OCI-LY7 (cell line): ENCODE measurements at regions not wholly inside any gene's neighbourhood (a gene's known extent, or its start where the extent isn't known, plus 50 kb on each side); places are given as distances from the start of the nearest gene placed in this dataset.

ENCODE experiments used
- EZH2phosphoT487 ChIP-seq: fragments of 200-600 bp; sonication (generic); IDR thresholded peaks from 2 replicates; pipeline ENCODE4 v1.6.1; 2018; ENCODE audit warnings: low read depth, borderline replicate concordance, mild to moderate bottlenecking, mixed run types, antibody characterized with exemption, low read length, moderate library complexity, mixed read lengths
- TF ChIP-seq, protein P1 (sequence below): fragments of 200-600 bp; sonication (generic); conservative IDR thresholded peaks from 2 replicates; pipeline ENCODE4 v1.5.1; 2014; ENCODE audit warnings: mild to moderate bottlenecking, antibody characterized with exemption, low read length, moderate library complexity, mixed read lengths

DNA sequence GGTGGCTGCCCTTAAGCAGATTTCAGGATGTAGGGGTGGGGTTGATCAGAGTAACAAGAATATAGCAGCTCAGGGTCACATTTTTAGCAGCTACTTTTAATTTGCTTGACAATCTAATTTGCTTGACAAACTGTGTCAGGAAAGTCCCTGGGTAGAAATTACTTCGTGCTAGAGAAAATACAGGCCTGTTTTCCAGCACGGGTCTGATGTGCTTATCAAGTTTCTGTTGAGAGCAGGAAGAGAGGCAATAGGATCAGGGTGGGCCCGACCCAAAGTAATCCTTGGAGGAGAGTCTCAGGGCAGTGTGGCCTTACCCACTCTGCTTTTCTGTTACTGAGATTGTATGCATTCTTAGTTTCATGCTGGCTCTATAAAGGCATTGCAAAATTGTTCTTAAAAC lies 221.5 kb downstream of the TSN start:
- TF ChIP-seq, protein P1, sequence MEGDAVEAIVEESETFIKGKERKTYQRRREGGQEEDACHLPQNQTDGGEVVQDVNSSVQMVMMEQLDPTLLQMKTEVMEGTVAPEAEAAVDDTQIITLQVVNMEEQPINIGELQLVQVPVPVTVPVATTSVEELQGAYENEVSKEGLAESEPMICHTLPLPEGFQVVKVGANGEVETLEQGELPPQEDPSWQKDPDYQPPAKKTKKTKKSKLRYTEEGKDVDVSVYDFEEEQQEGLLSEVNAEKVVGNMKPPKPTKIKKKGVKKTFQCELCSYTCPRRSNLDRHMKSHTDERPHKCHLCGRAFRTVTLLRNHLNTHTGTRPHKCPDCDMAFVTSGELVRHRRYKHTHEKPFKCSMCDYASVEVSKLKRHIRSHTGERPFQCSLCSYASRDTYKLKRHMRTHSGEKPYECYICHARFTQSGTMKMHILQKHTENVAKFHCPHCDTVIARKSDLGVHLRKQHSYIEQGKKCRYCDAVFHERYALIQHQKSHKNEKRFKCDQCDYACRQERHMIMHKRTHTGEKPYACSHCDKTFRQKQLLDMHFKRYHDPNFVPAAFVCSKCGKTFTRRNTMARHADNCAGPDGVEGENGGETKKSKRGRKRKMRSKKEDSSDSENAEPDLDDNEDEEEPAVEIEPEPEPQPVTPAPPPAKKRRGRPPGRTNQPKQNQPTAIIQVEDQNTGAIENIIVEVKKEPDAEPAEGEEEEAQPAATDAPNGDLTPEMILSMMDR = no peak
- no peak for TF ChIP-seq EZH2phosphoT487
